ENCODE measurements at regions not wholly inside any gene's neighbourhood (a gene's known extent, or its start where the extent isn't known, plus 50 kb on each side); places are given as distances from the start of the nearest gene placed in this dataset.

GRCh38 chr15:29968895-29969561 is 113.7 kb upstream of the GOLGA8J start:
- intact Hi-C loops (cut with DNase I): no loop called here
- Histone ChIP-seq H3K4me1 (no peaks in the 10 kb centered on the region), H3K27ac (no peak overlapping the region), H3K9me3 (no peaks in the 10 kb centered on the region), H3K4me3 (peak overlapping the region; percentile 50 to 69), H3K36me3 (no peaks in the 10 kb centered on the region), H3K27me3 (no peaks in the 10 kb centered on the region)
- TF ChIP-seq, protein P1, sequence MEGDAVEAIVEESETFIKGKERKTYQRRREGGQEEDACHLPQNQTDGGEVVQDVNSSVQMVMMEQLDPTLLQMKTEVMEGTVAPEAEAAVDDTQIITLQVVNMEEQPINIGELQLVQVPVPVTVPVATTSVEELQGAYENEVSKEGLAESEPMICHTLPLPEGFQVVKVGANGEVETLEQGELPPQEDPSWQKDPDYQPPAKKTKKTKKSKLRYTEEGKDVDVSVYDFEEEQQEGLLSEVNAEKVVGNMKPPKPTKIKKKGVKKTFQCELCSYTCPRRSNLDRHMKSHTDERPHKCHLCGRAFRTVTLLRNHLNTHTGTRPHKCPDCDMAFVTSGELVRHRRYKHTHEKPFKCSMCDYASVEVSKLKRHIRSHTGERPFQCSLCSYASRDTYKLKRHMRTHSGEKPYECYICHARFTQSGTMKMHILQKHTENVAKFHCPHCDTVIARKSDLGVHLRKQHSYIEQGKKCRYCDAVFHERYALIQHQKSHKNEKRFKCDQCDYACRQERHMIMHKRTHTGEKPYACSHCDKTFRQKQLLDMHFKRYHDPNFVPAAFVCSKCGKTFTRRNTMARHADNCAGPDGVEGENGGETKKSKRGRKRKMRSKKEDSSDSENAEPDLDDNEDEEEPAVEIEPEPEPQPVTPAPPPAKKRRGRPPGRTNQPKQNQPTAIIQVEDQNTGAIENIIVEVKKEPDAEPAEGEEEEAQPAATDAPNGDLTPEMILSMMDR (IDR thresholded peaks at IDR 0.05): no peak
- no peak for DNase-seq (ENCODE audit: low spot score in 2 of 2)

DNA sequence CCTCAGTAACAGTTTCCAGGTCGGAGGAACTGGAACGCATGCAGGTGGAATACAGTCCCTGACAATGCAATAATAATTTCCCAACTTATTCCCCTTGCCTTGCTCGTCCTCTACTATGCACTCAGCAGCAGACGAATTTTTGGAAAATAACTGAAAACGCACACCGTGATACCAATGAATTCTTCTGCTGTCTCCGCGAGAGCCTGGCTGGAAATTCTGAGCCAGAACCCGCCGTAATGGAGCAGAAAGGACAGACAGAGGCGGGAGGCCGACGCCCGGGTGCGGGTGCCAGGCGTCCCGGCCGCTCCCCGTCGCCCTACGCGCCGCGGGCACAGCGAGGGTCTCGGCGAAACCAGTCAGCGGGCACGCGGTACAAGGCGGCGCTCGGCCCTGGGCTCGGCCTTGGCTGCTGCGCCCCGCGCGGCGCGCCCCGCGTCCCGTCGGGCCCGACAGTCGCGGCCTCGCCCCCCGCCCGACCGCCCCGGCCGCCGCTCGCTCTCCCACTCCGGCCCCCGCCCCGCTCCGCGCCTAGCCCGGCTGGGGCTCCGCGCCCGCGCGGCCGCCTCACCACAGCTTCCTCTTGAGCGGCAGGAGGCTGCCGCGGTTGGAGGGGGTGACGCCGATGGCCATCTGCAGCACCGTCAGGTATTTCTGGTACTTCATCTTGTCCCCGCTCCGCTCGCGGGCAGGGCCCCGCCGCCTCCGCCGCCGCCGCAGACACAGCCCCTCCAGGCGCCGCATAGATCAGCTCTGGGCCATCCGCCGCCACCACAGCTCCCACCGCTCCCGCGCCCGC is 114.5 kb upstream of the GOLGA8J start:
- H3K9me3 ChIP-seq: no peaks in the 10 kb centered on the region
- H3K4me3 ChIP-seq: peak overlapping the region; percentile 50 to 69
- no peaks in the 10 kb centered on the region for H3K4me1 ChIP-seq
- no peak for DNase-seq (ENCODE audit: low spot score in 2 of 2)
- H3K27ac ChIP-seq: no peak overlapping the region
- H3K27me3 ChIP-seq: no peaks in the 10 kb centered on the region
- TF ChIP-seq, protein P1 (IDR thresholded peaks at IDR 0.05): no peak
- H3K36me3 ChIP-seq: no peaks in the 10 kb centered on the region
- intact Hi-C loops (cut with DNase I): no loop called here

GRCh38 chr15:29962407-29962806 is 120.3 kb upstream of the GOLGA8J start:
- TF ChIP-seq, protein P1 (IDR thresholded peaks at IDR 0.05): no peak
- Histone ChIP-seq H3K27me3 (no peaks in the 10 kb centered on the region), H3K36me3 (no peaks in the 10 kb centered on the region), H3K9me3 (no peaks in the 10 kb centered on the region), H3K4me3 (no peak overlapping the region), H3K4me1 (no peaks in the 10 kb centered on the region), H3K27ac (no peak overlapping the region)
- intact Hi-C loops (cut with DNase I): no loop called here
- no peak for DNase-seq (ENCODE audit: low spot score in 2 of 2)

DNA sequence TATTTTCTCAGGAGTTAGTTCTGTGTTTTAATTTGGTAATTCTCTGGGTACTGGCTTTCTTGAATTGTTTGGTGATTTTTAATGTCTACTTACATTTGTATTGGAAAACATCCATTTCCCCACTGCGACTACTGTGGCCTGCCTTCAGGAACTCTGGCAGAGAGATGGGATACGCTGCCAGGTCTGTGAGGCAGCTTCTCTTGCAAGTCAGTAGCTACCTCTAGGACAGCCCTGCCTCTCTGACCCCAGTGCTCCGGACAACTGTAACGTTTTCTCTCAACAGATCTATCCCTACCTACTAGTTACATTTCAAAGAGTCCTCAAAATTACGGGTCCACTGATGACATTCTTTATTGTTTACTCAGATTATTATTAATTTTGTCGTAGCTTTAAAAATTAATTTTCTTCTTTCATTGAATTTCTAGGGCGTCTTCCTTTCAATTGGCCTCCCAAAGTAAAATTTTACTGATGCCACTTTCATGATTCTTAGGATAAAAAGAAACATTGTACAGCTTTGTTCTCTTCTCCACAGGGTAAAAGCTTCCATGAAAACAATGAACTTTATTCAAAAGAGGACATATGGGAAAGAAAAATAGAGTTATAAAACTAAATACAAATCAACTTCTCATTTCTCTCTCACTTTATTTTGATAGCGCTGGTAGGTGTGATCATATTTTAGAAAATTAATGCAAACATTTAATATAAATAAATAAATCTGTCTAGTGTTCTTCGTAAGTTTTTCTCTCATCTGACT is 123.2 kb upstream of the GOLGA8J start:
- H3K27ac ChIP-seq: no peak overlapping the region
- no peaks in the 10 kb centered on the region for H3K27me3 ChIP-seq
- no peaks in the 10 kb centered on the region for H3K4me1 ChIP-seq
- TF ChIP-seq, protein P1 (IDR thresholded peaks at IDR 0.05): no peak
- no peaks in the 10 kb centered on the region for H3K9me3 ChIP-seq
- DNase-seq (ENCODE audit: low spot score in 2 of 2): no peak
- intact Hi-C loops (cut with DNase I): no loop called here
- H3K36me3 ChIP-seq: no peaks in the 10 kb centered on the region
- H3K4me3 ChIP-seq: no peak overlapping the region

DNA sequence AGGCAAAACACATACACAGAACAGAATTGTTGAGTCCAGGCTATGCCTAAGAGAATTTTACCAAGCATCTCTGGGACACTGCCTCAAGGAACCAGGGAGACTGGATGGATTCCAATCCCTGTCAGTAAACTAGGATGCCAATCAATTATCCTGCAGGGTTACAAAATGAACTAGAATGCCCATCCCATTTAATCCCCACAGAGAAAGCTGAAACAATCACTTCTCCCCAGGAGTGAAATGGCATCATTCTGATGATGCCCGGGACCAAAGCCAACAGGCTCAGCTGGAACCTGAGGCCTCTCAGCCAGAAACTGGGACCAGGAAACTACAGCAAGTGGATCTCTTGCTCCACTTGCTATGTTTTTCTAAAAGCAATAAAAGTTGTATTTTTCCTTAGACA is 130.0 kb upstream of the TJP1 start:
- TF ChIP-seq, protein P1 (IDR thresholded peaks at IDR 0.05): no peak

More for the DNA sequence above, 130.0 kb upstream of the TJP1 start:
- intact Hi-C loops (cut with DNase I): no loop called here
- Histone ChIP-seq H3K4me3 (no peak overlapping the region), H3K27me3 (no peaks in the 10 kb centered on the region), H3K27ac (no peak overlapping the region), H3K9me3 (no peaks in the 10 kb centered on the region), H3K36me3 (no peaks in the 10 kb centered on the region), H3K4me1 (no peaks in the 10 kb centered on the region)
- no peak for DNase-seq (ENCODE audit: low spot score in 2 of 2)

Measured in ascending aorta (tissue), 2 donors.